Activated T-cell treated with anti-CD3 and anti-CD28 coated beads, Interleukin-2, amount 50 U/mL, for 72 hours (primary cell): ENCODE measurements at regions not wholly inside any gene's neighbourhood (a gene's known extent, or its start where the extent isn't known, plus 50 kb on each side); places are given as distances from the start of the nearest gene placed in this dataset.
A peak's percentile ranks its signal among the peaks of the same experiment; 100 is the strongest.
"Not testable (repeated sequence)": the region's sequence is repeated elsewhere in the genome, so short reads cannot be mapped to it uniquely, and the experiment has no call there.

Experiments
- ATAC-seq, 2 donors: fragments of 150-1000 bp; cut with Tn5 transposase; replicated peaks in 1 of 2; 2 replicates each; pipeline ENCODE4 v1.10.0; 2021; ENCODE audit warnings: moderate library complexity in 2 of 2, mild to moderate bottlenecking in 1 of 2
- DNase-seq, 2 donors: peaks; one replicate each; pipeline ENCODE4 v3.0.0; 2021 to 2022; ENCODE audit warnings: mixed read lengths in 1 of 2
- H3K27ac Mint-ChIP-seq: one replicate; pipeline ENCODE4 v1.8.0; 2022; ENCODE audit warnings: mild to moderate bottlenecking, moderate library complexity, mixed read lengths
- H3K27me3 Mint-ChIP-seq: one replicate; pipeline ENCODE4 v1.8.0; 2022; ENCODE audit warnings: low read depth, mixed read lengths
- H3K36me3 Mint-ChIP-seq, 2 donors: one replicate each; pipeline ENCODE4 v1.8.0; 2022; ENCODE audit warnings: mixed read lengths in 2 of 2, mild to moderate bottlenecking in 1 of 2; ENCODE audit not compliant: insufficient read depth in 2 of 2
- H3K4me1 Mint-ChIP-seq: one replicate; pipeline ENCODE4 v1.8.0; 2022; ENCODE audit warnings: low read depth, mixed read lengths
- H3K4me3 Mint-ChIP-seq, 2 donors: one replicate each; pipeline ENCODE4 v1.8.0; 2022; ENCODE audit warnings: mild to moderate bottlenecking in 2 of 2, mixed read lengths in 2 of 2, moderate library complexity in 2 of 2
- H3K9me3 Mint-ChIP-seq, 2 donors: one replicate each; pipeline ENCODE4 v1.8.0; 2022; ENCODE audit warnings: mixed read lengths in 2 of 2

- not testable (repeated sequence) for H3K4me3 Mint-ChIP-seq, DNase-seq, H3K36me3 Mint-ChIP-seq
Observed at GRCh38 chr1:79152-79551, 372.3 kb downstream of the OR4F29 start.

GRCh38 chr1:65119-65518, 386.4 kb downstream of the OR4F29 start, which contains the start of gene OR4F5:
OR4F5 (plus strand) TSS chr1:65419.
- H3K4me1 Mint-ChIP-seq, H3K27me3 Mint-ChIP-seq, H3K36me3 Mint-ChIP-seq, H3K27ac Mint-ChIP-seq, DNase-seq, ATAC-seq, H3K9me3 Mint-ChIP-seq, H3K4me3 Mint-ChIP-seq: not testable (repeated sequence)

More at GRCh38 chr1:79152-79551, 372.3 kb downstream of the OR4F29 start:
- H3K27me3 Mint-ChIP-seq, H3K4me1 Mint-ChIP-seq, ATAC-seq, H3K27ac Mint-ChIP-seq, H3K9me3 Mint-ChIP-seq: not testable (repeated sequence)

GRCh38 chr1:56014-56531, 395.4 kb downstream of the OR4F29 start:
- H3K4me1 Mint-ChIP-seq, ATAC-seq, H3K36me3 Mint-ChIP-seq, H3K9me3 Mint-ChIP-seq, H3K27me3 Mint-ChIP-seq, H3K4me3 Mint-ChIP-seq, H3K27ac Mint-ChIP-seq, DNase-seq: not testable (repeated sequence)

GRCh38 chr1:53182-53581, 398.3 kb downstream of the OR4F29 start:
- H3K4me1 Mint-ChIP-seq, H3K27ac Mint-ChIP-seq, H3K9me3 Mint-ChIP-seq, H3K36me3 Mint-ChIP-seq, H3K27me3 Mint-ChIP-seq, ATAC-seq, H3K4me3 Mint-ChIP-seq, DNase-seq: not testable (repeated sequence)

- ATAC-seq, H3K4me3 Mint-ChIP-seq, H3K9me3 Mint-ChIP-seq, H3K36me3 Mint-ChIP-seq, H3K27me3 Mint-ChIP-seq, H3K4me1 Mint-ChIP-seq, H3K27ac Mint-ChIP-seq, DNase-seq: not testable (repeated sequence)
Observed at GRCh38 chr1:41965-42466, 409.5 kb downstream of the OR4F29 start.

GRCh38 chr1:41197-41596, 410.3 kb downstream of the OR4F29 start:
- H3K4me1 Mint-ChIP-seq, ATAC-seq, H3K36me3 Mint-ChIP-seq, DNase-seq, H3K27me3 Mint-ChIP-seq, H3K4me3 Mint-ChIP-seq, H3K27ac Mint-ChIP-seq, H3K9me3 Mint-ChIP-seq: not testable (repeated sequence)

GRCh38 chr1:29183-29582, 422.3 kb downstream of the OR4F29 start:
- H3K27me3 Mint-ChIP-seq, H3K9me3 Mint-ChIP-seq, H3K27ac Mint-ChIP-seq, ATAC-seq, H3K4me3 Mint-ChIP-seq, H3K36me3 Mint-ChIP-seq, H3K4me1 Mint-ChIP-seq: not testable (repeated sequence)
- peak in 1 of 2 donors; percentile 13 for DNase-seq

GRCh38 chr1:17298-17697, 434.2 kb downstream of the OR4F29 start:
- H3K27ac Mint-ChIP-seq, DNase-seq, H3K9me3 Mint-ChIP-seq, H3K4me1 Mint-ChIP-seq, H3K27me3 Mint-ChIP-seq, H3K4me3 Mint-ChIP-seq, ATAC-seq, H3K36me3 Mint-ChIP-seq: not testable (repeated sequence)

- H3K9me3 Mint-ChIP-seq, H3K36me3 Mint-ChIP-seq, H3K4me3 Mint-ChIP-seq, ATAC-seq, H3K27me3 Mint-ChIP-seq, DNase-seq, H3K4me1 Mint-ChIP-seq, H3K27ac Mint-ChIP-seq: not testable (repeated sequence)
Observed at GRCh38 chr1:16025-16424, 435.5 kb downstream of the OR4F29 start.

- H3K9me3 Mint-ChIP-seq, H3K27me3 Mint-ChIP-seq, H3K27ac Mint-ChIP-seq, H3K4me3 Mint-ChIP-seq, H3K36me3 Mint-ChIP-seq, H3K4me1 Mint-ChIP-seq: not testable (repeated sequence)
- ATAC-seq (peak; percentile 44 to 50), DNase-seq (peak; percentile 14 to 52)
Observed at GRCh38 chr1:9941-10717, 441.3 kb downstream of the OR4F29 start.
